ENCODE measurements at regions not wholly inside any gene's neighbourhood (a gene's known extent, or its start where the extent isn't known, plus 50 kb on each side); places are given as distances from the start of the nearest gene placed in this dataset.

GRCh38 chr2:19503915-19504314 lies 145.5 kb upstream of the OSR1 start:
- no peak for DNase-seq (ENCODE audit: low read depth)
- TF ChIP-seq CTCF (IDR thresholded peaks at IDR 0.05; ENCODE audit: insufficient read depth, low read depth, low read length, missing control alignments): no peak
- H3K4me3 ChIP-seq (ENCODE audit: low read depth, low read length): no peak overlapping the region

GRCh38 chr2:19503406-19503805 lies 145.0 kb upstream of the OSR1 start:
- TF ChIP-seq CTCF (IDR thresholded peaks at IDR 0.05; ENCODE audit: insufficient read depth, low read depth, low read length, missing control alignments): no peak
- no peak for DNase-seq (ENCODE audit: low read depth)
- H3K4me3 ChIP-seq (ENCODE audit: low read depth, low read length): no peak overlapping the region

DNA sequence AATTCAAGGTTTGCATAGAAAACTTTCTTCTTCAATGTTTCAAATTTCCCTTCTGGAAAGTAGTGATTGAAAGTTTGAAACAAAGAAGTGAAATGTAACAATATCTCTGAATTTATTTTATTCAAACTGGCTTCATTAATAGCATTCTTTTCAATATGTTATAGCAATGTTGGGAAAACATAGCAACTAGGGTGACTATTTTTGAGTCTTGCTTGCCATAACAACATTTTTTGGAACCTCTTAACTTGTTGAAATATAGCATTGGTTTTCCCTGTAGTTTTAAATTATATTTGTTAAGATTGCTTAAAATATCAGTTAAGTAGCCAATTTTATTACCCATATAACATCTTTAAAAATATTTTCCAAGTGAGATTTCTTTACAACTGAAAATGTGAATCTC lies 141.7 kb upstream of the OSR1 start:
- DNase-seq (ENCODE audit: low read depth): no peak
- H3K4me3 ChIP-seq (ENCODE audit: low read depth, low read length): no peak overlapping the region
- TF ChIP-seq CTCF (IDR thresholded peaks at IDR 0.05; ENCODE audit: insufficient read depth, low read depth, low read length, missing control alignments): no peak

- no peak overlapping the region for H3K4me3 ChIP-seq (ENCODE audit: low read depth, low read length)
- TF ChIP-seq CTCF (IDR thresholded peaks at IDR 0.05; ENCODE audit: insufficient read depth, low read depth, low read length, missing control alignments): no peak
- no peak for DNase-seq (ENCODE audit: low read depth)
Measured at GRCh38 chr2:19496646-19497045, 138.2 kb upstream of the OSR1 start.

DNA sequence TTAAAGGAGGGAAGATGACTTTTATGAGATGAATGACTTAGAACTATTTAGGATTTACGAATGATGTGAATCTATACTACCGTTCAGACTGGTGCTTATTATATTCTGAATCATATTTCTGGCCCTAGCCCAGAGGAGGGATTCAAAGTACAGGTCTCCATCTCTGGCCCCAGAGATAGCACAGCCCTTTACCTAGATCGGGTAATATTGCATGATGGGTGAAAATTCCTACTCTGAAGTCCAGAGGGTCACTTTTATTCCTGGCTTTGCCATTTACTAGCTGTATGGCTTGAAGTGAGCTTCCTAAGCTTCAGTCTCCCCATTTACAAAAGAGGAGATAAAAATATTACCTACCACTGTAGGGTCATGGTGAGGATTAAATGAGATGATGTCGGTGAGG lies 135.8 kb upstream of the OSR1 start:
- TF ChIP-seq CTCF (IDR thresholded peaks at IDR 0.05; ENCODE audit: insufficient read depth, low read depth, low read length, missing control alignments): no peak
- DNase-seq (ENCODE audit: low read depth): no peak
- no peak overlapping the region for H3K4me3 ChIP-seq (ENCODE audit: low read depth, low read length)

DNA sequence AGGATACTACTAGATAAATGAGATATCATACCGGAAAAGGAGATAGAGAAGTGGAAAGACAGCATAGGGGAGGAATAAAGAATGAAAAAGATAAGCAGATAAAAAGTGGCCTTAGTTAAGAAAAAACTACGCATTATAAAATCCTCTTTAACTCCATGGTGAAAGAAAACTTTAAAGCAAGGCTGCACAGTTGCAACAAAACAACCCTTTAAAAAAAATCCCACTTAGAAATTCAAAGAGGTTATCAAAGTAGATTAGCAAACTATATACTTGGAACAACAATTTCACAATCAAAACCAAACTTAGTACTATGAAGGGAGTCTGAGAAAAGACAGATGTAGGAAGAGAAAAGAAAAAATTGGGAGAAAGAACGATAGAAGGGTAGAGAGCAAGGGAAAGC lies 133.4 kb upstream of the OSR1 start:
- TF ChIP-seq CTCF (IDR thresholded peaks at IDR 0.05; ENCODE audit: insufficient read depth, low read depth, low read length, missing control alignments): no peak
- no peak overlapping the region for H3K4me3 ChIP-seq (ENCODE audit: low read depth, low read length)
- DNase-seq (ENCODE audit: low read depth): no peak

GRCh38 chr2:19490846-19491435 lies 132.5 kb upstream of the OSR1 start:
- no peak for TF ChIP-seq CTCF (IDR thresholded peaks at IDR 0.05; ENCODE audit: insufficient read depth, low read depth, low read length, missing control alignments)
- DNase-seq (ENCODE audit: low read depth): no peak
- H3K4me3 ChIP-seq (ENCODE audit: low read depth, low read length): no peak overlapping the region
